Uterus (tissue), 2 donors: ENCODE measurements at regions not wholly inside any gene's neighbourhood (a gene's known extent, or its start where the extent isn't known, plus 50 kb on each side); places are given as distances from the start of the nearest gene placed in this dataset.

ENCODE experiments used
- POLR2A ChIP-seq, 2 donors: fragments of 450-650 bp; IDR thresholded peaks; one replicate each; pipeline ENCODE4 v1.6.1; 2016; ENCODE audit warnings: antibody characterized with exemption in 2 of 2, mild to moderate bottlenecking in 1 of 2, moderate library complexity in 1 of 2
- TF ChIP-seq, protein P1 (sequence below), 4 experiments: fragments of 200-600 bp in 2 of 4; fragments of 450-650 bp in 2 of 4; sonication (generic) in 2 of 4; IDR thresholded peaks; one replicate each; pipeline ENCODE4 v1.5.1; 2016 to 2019; ENCODE audit warnings: antibody characterized with exemption in 4 of 4, mild to moderate bottlenecking in 2 of 4, moderate library complexity in 1 of 4

DNA sequence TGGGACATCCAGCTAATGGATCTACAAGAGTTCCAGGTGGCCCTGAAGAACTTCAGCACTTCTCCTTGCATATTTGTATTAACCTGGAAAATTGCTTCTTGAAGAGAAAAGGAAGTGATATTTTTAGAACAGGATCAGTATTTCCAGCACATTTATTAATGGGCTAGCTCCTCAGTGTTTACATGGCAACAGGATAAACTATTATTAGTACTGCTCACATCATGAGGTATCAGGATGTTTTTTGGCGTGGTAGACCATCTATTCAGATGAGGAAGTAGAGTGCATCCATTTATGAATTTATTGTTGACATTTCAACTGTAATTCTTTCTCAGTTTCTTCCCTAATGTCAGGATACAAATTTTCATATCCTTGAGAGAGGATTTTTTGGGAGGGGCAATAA lies 144.4 kb downstream of the KCNRG start:
- TF ChIP-seq, protein P1, sequence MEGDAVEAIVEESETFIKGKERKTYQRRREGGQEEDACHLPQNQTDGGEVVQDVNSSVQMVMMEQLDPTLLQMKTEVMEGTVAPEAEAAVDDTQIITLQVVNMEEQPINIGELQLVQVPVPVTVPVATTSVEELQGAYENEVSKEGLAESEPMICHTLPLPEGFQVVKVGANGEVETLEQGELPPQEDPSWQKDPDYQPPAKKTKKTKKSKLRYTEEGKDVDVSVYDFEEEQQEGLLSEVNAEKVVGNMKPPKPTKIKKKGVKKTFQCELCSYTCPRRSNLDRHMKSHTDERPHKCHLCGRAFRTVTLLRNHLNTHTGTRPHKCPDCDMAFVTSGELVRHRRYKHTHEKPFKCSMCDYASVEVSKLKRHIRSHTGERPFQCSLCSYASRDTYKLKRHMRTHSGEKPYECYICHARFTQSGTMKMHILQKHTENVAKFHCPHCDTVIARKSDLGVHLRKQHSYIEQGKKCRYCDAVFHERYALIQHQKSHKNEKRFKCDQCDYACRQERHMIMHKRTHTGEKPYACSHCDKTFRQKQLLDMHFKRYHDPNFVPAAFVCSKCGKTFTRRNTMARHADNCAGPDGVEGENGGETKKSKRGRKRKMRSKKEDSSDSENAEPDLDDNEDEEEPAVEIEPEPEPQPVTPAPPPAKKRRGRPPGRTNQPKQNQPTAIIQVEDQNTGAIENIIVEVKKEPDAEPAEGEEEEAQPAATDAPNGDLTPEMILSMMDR (IDR thresholded peaks at IDR 0.05) = no peak
- TF ChIP-seq POLR2A (IDR thresholded peaks at IDR 0.05) = no peak
